Osteocyte (in vitro differentiated cells): ENCODE measurements at regions not wholly inside any gene's neighbourhood (a gene's known extent, or its start where the extent isn't known, plus 50 kb on each side); places are given as distances from the start of the nearest gene placed in this dataset.

ENCODE experiments used
- DNase-seq: peaks from one replicate; pipeline ENCODE4 v3.0.0; 2021; ENCODE audit warnings: mixed read lengths; ENCODE audit not compliant: unreplicated experiment; ENCODE audit errors: extremely low spot score
- H3K27ac Mint-ChIP-seq: one replicate; pipeline ENCODE4 v1.8.0; 2021; ENCODE audit warnings: mild to moderate bottlenecking, mixed read lengths; ENCODE audit not compliant: unreplicated experiment
- H3K27me3 Mint-ChIP-seq: one replicate; pipeline ENCODE4 v1.8.0; 2021; ENCODE audit warnings: mixed read lengths; ENCODE audit not compliant: unreplicated experiment
- H3K36me3 Mint-ChIP-seq: one replicate; pipeline ENCODE4 v1.8.0; 2021; ENCODE audit warnings: mixed read lengths; ENCODE audit not compliant: unreplicated experiment
- H3K4me1 Mint-ChIP-seq: one replicate; pipeline ENCODE4 v1.8.0; 2021; ENCODE audit warnings: mixed read lengths; ENCODE audit not compliant: unreplicated experiment
- H3K4me3 Mint-ChIP-seq: one replicate; pipeline ENCODE4 v1.8.0; 2021; ENCODE audit warnings: mild to moderate bottlenecking, moderate library complexity, mixed read lengths; ENCODE audit not compliant: unreplicated experiment
- H3K9me3 Mint-ChIP-seq: one replicate; pipeline ENCODE4 v1.8.0; 2021; ENCODE audit warnings: mixed read lengths; ENCODE audit not compliant: unreplicated experiment
- CTCF ChIP-seq: fragments of 200-600 bp; sonication (generic); IDR thresholded peaks from 2 replicates; pipeline ENCODE4 v1.5.0; 2021; ENCODE audit warnings: antibody characterized with exemption, mild to moderate bottlenecking, moderate library complexity

- TF ChIP-seq CTCF: peak; percentile 43
- Mint-ChIP-seq H3K27me3 (no peaks in the 10 kb centered on the region), H3K4me3 (no peak overlapping the region), H3K9me3 (no peaks in the 10 kb centered on the region), H3K27ac (no peak overlapping the region), H3K4me1 (no peaks in the 10 kb centered on the region), H3K36me3 (no peaks in the 10 kb centered on the region)
- no peak for DNase-seq
Measured at GRCh38 chr5:118042076-118042475, 946.3 kb downstream of the DTWD2 start.

GRCh38 chr5:118040496-118040895 is 947.9 kb downstream of the DTWD2 start:
- DNase-seq: no peak
- Mint-ChIP-seq H3K9me3 (no peaks in the 10 kb centered on the region), H3K36me3 (no peaks in the 10 kb centered on the region), H3K27me3 (no peaks in the 10 kb centered on the region), H3K4me1 (no peaks in the 10 kb centered on the region), H3K27ac (no peak overlapping the region), H3K4me3 (no peak overlapping the region)
- TF ChIP-seq CTCF: no peak

- DNase-seq: peak; percentile 83
- no peaks in the 10 kb centered on the region for H3K36me3 Mint-ChIP-seq
Measured at GRCh38 chr5:118033686-118034338, 954.5 kb downstream of the DTWD2 start.

GRCh38 chr5:118029807-118030206 is 958.5 kb downstream of the DTWD2 start:
- Mint-ChIP-seq H3K27me3 (no peaks in the 10 kb centered on the region), H3K9me3 (no peaks in the 10 kb centered on the region), H3K27ac (no peak overlapping the region), H3K4me1 (no peaks in the 10 kb centered on the region), H3K4me3 (no peak overlapping the region), H3K36me3 (no peaks in the 10 kb centered on the region)
- DNase-seq: no peak
- TF ChIP-seq CTCF: no peak

More at GRCh38 chr5:118033686-118034338, 954.5 kb downstream of the DTWD2 start:
- no peaks in the 10 kb centered on the region for H3K9me3 Mint-ChIP-seq
- H3K27ac Mint-ChIP-seq: no peak overlapping the region
- no peaks in the 10 kb centered on the region for H3K27me3 Mint-ChIP-seq
- no peak overlapping the region for H3K4me3 Mint-ChIP-seq
- no peaks in the 10 kb centered on the region for H3K4me1 Mint-ChIP-seq
- TF ChIP-seq CTCF: no peak

- Mint-ChIP-seq H3K36me3 (no peaks in the 10 kb centered on the region), H3K4me1 (no peaks in the 10 kb centered on the region), H3K27ac (no peak overlapping the region), H3K9me3 (no peaks in the 10 kb centered on the region), H3K4me3 (no peak overlapping the region), H3K27me3 (no peaks in the 10 kb centered on the region)
- TF ChIP-seq CTCF: no peak
- no peak for DNase-seq
Measured at GRCh38 chr5:118022062-118022461, 966.3 kb downstream of the DTWD2 start.
